ENCODE measurements at regions not wholly inside any gene's neighbourhood (a gene's known extent, or its start where the extent isn't known, plus 50 kb on each side); places are given as distances from the start of the nearest gene placed in this dataset.
"Not testable (repeated sequence)": the region's sequence is repeated elsewhere in the genome, so short reads cannot be mapped to it uniquely, and the experiment has no call there.

DNA sequence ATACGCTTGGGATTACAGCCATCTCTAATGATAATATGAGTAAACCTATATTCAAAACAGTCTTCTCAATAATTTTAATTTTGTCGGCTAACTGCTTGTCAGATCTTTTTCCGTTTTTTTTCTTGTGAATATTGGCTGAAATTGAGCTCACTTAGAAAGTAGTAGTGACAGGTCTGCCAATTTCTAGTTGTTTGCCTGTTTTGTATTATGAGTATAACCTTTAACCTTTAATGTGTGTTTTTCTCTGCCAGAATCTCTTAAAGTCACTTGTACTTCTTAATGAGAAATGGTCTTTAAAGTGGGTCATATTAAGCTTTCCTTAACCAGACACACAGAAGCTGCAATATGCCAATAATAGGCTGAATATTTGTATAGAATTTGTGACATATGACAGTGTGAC lies 511.0 kb downstream of the CSNK1G3 start:
- DNase-seq (ENCODE audit: low spot score), result no peak

DNA sequence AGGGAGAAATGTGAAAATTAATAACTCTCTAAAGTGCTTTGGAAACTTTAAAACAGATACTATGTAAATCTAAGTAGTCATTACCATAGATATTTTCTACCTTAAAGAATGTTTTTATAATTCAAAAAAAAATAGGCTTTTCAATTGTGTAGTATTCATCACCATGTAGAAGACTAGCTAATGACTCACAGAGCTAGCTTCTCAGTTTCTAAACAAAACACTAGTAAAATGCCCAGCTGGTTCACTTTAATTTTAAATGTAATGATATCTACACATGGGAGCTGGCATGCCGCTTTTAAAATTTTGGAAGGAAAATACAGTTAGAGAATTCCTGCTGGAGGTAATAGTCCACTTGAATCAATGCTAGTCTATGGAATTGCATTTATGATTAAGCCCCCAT lies 509.8 kb downstream of the CSNK1G3 start:
- no peak for DNase-seq (ENCODE audit: low spot score)

DNA sequence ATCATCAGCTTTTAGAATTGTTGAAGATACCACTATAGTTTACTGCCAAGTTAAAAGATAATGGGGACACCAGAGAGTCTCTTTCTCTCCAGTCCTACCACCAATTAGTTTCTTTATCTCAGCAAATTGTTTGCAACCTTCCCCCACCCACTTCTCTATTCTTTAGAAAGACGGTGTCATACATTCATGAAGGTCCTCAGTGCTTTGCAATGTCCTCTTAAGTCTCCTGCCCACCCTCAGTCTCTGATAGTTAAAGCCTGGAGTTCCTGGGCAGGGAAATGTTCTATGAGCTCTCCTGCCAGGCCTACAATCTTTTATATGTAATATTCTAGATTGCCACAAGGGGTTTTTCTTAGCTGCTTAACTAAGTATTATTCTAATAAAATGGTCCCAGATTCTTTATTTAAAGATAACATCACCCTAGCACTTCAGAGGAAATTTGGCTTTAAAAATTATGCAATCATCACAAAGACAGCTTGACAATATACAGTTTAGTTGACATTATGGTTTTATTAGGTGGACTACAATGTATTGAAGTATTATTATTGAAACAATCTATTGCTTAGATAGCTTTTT lies 509.2 kb downstream of the CSNK1G3 start:
- no peak for DNase-seq (ENCODE audit: low spot score)

DNA sequence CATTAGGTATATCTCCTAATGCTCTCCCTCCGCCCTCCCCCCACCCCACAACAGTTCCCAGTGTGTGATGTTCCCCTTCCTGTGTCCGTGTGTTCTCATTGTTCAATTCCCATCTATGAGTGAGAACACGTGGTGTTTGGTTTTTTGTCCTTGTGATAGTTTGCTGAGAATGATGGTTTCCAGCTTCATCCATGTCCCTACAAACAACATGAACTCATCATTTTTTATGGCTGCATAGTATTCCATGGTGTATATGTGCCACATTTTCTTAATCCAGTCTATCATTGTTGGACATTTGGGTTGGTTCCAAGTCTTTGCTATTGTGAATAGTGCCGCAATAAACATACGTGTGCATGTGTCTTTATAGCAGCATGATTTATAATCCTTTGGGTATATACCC lies 505.3 kb downstream of the CSNK1G3 start:
- not testable (repeated sequence) for DNase-seq (ENCODE audit: low spot score)

DNA sequence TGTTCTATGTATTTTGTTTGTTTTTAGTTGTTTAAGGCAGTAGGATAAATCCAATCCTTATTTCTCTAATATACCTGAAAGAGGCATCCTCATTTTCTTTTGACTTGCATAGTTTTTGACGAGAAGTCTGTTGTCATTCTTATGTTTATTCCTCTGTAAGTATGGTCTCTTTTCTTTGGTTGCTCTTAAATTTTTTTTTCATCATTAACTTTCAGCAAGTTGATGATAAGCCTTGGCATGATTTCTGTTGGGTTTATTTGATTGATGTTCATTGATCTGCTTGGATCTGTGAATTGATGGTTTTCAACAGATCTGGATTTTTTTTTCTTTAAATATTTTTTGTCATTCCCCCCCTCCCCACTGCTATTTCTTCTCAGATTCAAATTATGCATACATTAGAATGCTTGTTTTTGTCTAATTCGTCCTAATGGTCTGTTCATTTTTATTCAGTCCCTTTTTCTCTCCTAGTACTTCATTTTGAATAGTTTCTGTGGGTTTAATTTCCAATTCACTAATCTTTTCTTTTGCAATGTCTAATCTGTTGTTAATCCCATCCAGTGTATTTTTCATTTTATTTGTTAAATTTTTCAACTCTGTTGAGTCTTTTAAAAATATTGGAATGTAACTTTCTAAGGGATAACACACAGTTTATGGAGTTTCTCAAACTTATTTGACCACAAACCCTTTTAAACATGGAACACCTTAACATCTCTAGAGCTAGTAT lies 495.9 kb downstream of the CSNK1G3 start:
- DNase-seq (ENCODE audit: low spot score), result no peak

DNA sequence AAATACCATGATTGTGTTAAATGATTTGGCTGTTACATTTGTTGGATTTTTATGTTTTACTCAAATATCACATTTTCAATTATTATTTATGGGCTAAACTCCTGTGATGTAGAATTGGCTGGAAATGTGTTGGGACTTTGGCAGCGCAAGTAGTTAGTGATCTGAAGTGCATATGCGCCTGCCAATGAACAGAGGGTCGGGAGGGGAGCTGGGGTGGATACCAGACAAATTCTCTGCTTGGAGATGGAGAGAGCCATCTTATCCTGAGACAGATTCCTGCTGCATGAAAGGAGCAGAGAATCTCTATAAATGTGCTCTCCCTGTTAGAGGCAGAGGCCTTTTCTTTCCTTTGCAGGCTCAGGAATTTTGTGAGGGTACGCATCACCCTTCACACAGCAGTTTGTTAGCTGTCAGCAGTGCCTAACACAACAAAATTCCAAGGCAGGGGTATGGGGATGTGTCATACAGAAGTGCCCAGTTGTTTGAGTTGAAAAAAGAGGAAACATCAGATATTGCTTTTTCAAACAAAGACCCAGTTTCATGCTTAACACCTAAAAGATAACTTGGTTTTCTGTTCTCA lies 489.1 kb downstream of the CSNK1G3 start:
- DNase-seq (ENCODE audit: low spot score), result no peak

DNA sequence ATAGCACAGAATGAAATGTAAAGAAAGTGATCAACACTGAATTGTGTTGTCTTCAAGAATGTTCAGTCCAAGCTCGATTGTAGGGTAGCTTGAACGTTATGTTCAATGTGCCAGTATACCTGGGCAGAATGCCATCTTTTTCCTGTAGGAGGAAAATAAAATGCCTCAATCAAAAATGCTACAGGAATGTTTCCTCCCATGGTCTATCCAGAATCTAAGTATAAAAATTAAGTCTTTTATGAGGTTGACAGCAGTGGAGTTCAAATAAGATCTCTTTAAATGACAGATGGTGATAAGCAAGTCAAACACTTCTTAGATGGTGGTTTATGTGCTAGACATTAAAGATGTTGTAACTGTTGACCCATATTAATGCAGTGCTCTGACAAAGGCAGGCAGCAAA lies 488.6 kb downstream of the CSNK1G3 start:
- DNase-seq (ENCODE audit: low spot score), result no peak

DNA sequence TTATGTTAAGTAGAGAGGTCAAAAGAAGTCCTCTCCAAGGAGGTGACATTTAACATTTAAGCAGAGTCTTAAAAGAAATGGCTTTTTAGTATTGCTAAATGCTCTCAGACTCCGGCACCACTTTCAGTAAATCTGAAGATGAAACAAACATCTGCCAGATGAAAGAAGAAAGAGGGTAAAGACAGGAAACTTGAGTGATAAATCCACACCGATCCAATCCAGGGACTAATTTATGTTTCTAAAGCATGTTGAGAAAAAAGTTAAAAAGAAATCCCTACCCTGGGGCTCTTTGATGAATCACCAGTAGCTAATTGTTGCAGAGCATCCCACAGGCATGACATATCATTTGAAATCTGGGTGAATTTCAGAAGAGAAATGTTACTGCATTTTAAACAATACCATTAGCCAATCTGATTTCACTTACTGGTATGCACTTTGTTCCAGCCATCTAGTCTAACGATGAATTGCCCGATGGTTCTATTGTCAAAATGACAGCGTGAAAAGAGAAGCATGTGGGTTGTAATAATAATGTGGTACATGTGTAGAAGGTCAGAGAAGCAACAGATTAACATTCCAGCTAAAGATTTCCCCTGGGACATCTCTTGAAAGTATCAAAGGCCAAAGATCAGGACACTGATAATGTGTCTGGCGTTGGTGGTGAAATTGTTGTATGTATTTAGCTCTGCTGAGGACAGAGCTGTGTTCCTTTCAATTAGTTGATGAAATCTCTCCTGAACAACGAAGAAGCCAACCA lies 485.7 kb downstream of the CSNK1G3 start:
- no peak for DNase-seq (ENCODE audit: low spot score)

DNA sequence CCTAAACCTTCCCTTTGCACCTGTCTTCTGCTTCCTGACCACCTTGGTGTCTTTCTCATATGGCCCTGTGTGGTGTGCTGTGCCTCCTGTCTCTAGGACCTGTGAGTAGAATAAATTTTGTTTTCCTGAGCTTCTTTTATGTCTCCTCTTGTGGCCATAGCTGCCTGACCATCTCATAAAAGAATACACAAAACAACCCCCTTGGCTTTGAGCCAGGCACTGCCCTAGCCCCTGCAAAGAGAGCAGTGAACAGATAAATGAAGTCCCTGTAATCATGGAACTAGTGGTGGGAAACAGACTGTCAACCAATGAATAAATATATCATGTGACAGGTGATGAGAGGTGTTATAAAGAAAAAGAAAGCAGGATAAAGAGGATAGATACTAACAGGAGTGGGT lies 485.1 kb downstream of the CSNK1G3 start:
- DNase-seq (ENCODE audit: low spot score), result no peak

DNA sequence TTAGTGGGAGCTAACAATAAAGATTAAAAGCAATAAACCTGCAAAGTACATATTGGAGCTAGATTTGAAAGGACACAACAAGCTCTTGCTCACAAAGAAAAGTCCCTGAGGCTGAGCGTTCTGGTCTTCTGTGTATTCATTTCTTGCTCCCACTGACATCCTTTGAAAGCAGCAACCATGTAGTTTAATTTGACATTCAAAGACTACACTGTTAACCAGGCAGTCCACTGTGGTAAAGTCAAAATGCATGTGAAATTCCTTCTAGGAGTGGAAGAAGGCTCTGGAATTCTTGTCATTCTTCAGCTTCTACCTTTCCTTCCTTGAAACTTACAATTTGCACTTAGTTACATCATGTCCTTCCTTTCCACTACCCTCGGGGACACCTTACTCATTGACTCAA lies 480.7 kb downstream of the CSNK1G3 start:
- DNase-seq (ENCODE audit: low spot score), result no peak

DNA sequence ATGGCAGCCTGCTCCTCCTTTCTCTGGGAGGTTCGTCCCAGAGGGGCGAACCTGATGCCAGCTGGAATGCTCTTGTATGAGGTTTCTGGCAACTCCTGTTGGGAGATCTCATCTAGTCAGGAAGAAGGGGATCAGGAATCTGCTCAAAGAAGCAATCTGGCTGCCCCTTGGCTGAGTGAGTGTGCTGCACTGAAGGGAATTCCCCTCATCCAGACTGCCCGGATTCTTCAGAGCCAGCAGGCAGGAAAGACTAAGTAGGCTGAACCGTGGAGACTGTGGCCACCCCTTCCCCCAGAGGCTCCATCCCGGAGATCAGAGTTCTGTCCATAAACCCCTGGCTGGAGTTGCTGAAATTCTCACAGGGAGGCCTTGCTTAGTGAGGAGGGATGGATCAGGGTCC lies 476.0 kb downstream of the CSNK1G3 start:
- DNase-seq (ENCODE audit: low spot score), result no peak

DNA sequence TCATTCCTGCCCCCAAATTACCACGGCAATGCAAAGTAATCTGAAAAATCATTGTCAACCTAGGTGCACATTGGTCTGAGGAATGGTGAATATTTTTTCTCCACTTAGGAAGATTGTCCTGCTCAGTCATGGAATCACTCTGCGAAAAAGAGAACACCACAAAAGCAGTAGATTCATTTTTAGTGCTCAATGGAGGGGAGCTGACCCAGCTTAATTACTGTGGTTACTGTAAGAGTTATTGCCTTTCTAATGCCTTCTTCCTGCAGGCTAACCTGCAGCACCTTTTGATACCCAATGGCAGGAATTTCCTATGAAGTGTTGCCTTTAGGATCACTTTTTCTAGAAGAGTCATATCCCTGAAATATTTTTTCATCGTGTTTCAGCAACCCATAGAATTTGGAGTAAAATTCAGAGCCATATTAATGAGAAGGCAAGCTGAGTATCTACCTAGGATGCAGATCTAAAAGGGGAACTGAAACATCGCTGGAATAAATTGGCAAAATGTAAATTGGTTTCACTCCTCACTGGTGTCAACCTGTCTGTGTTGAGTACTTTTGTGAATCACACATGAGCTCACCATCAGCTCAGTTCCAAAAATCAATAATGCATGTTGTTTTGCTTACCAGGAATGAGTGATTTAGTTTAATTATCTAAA lies 464.5 kb downstream of the CSNK1G3 start:
- no peak for DNase-seq (ENCODE audit: low spot score)

DNA sequence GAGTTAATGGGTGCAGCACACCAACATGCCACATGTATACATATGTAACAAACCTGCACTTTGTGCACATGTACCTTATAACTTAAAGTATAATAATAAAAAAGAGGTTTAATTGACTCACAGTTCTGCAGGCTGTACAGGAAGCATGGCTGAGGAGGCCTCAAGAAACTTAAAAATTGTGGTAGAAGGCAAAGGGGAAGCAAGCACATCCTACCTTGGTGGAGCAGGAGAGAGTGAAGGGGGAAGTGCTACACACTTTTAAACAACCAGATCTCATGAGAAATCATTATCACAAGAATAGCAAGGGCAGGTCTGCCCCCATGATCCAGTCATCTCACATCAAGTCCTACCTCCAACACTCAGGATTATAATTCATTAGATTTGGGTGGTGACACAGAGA lies 463.5 kb downstream of the CSNK1G3 start:
- DNase-seq (ENCODE audit: low spot score), result not testable (repeated sequence)

DNA sequence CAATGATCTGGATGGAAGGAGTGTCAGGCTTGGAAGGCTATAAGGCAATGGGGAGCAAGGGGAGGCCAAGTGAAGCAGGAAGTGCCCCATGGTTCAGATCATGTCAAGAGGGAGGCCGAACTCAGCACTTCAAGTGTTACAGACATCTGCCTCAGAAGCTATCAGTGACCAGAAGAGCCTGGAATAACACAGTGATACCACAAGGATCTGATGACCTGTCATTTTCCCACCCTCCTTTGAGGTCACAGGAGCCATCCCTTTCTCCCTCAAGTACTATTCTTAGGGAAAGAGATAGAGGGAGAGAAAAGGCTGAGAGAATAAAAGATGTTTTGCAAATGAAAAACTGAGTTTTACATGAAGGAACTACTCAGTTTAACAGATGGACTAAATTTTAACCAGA lies 454.8 kb downstream of the CSNK1G3 start:
- DNase-seq (ENCODE audit: low spot score), result no peak

DNA sequence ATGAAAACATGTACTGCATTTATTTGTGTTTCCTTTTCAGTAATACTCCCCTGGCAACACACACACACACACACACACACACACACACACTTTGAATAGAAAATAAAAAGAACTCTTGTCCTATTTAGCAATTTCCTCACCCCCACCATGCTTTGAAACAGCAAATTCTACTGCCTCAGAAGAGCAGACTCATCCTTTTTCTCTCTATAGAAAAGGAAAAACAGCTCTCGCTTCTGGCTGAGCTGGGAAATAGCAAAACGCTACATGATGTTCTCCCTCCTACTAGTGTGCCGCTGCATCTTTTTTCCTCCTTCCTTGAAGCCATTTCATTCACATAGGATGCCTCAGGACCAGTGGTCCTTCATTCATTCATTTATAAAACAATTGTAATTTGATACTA lies 453.6 kb downstream of the CSNK1G3 start:
- no peak for DNase-seq (ENCODE audit: low spot score)

DNA sequence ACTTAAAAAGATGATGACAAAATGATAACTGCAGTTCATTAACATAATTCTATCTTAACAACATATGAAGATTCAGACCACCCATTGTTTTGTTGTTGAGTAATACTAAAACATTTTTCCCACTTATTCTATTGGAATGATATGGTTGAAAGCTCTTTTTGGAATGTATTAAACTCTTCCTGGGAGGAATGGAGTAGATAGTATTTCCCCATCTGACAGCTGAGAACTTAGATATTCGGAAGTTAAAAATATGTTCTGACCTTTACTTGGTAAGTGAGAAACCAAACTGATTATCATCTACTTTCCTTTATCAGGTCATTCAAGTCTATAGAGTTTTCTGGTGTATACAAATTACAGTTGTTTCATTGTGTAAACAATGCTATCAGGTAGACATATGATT lies 452.9 kb downstream of the CSNK1G3 start:
- DNase-seq (ENCODE audit: low spot score), result no peak

DNA sequence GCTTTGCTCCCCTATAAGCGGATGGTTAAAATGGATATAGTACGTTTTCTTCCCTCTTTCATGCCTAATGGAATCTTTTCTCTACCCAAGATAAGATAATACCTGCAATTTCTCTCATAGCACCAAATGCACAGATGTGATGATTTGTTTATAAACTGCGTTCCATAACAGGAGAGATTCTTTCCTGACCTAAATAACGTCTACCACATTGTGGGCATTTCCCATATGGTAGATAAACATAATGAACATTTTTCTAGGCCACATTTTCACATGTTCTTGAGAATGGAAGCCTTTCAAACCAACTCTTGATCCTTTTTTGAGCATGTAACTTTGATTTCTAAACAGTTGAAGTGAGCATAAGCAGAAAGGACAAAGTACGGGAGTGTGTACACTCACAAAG lies 448.5 kb downstream of the CSNK1G3 start:
- DNase-seq (ENCODE audit: low spot score), result no peak

DNA sequence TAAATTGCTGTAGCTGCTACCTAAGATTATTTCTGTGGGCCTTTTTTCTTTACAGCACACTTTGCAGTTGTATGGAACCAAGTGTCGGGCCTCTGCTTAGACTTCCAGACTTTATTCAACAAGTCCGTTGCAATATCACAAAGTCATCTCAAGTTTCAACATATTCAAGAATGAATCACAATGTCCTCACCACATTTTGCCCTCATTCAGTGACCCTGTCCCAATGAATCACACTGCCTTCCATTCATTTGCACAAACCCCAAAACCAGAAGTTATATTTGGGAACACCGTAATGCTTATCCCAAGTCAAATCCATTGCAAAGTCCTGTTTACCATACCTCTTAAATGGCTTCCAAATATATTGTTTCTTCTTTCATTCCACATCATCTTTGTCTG lies 439.6 kb downstream of the CSNK1G3 start:
- DNase-seq (ENCODE audit: low spot score), result no peak

DNA sequence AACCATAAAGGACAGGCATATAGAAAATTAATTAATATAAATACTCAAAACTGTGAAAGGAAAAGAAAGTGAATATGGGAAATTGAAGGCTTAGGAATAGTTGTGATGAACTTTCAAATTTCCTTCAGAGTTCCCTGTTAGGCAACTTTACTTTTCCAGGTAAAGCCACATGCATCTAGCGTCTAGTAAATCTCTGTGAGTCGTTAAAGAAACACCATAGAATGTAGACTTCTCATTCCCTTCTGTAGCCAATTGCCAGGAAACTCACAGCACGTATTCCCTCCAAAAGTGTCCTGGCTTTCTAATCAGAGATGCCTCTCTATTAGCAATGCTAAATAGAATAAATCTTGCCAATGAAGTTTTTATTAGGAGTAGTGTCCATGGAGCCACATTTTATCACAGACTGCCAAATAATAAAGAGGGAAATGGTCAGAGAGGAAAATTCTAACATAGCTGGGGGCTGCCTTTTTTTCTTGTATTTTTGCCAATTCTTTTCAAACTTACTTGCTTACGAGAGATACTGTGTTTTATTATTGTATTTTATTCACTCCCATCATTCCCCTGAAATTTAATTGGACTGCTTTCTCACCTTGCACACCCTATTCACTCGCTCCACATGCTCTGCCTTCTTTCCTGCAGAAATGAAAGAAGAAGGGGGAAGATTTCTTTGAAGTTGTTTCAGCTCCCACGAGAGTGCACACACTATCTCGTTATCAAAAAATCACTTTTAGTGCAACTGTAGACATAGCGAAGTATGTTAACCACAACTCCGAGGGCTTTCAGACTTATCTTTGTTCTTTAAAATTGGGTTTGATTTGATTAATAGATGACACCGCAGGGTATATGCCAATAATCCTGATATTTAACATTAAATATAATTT lies 439.0 kb downstream of the CSNK1G3 start:
- no peak for DNase-seq (ENCODE audit: low spot score)

DNA sequence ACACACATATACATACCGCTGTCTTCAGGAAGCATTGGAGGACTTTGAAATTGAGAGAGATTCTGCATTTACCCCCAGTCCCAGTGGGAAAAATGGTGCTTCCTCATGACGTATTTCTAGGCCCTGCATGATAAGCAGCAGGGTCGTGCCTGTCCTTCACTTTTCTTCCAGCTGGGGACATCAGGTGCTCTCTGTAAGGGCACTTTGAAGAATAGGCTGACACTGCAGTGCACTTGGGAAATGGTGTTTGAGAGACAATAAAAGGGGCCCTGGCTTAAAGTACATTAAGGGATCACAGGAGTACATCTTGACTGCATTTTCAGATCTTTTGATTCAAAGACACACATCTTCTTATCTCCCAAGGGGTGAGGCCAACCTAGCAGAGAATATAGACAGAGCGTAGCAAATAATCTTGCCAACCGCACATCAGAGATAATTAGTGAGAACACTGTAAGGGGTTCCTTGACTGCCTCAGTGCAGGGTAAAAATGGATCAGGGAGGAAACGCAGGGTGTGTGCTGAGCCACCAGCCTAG lies 437.9 kb downstream of the CSNK1G3 start:
- no peak for DNase-seq (ENCODE audit: low spot score)
